Endothelial cell of umbilical vein (primary cell): ENCODE measurements at regions not wholly inside any gene's neighbourhood (a gene's known extent, or its start where the extent isn't known, plus 50 kb on each side); places are given as distances from the start of the nearest gene placed in this dataset.

Experiments
- MYC ChIP-seq: IDR thresholded peaks from one replicate; pipeline ENCODE4 v1.6.1; 2011; ENCODE audit warnings: mild to moderate bottlenecking, low read depth, low read length
- POLR2A ChIP-seq: IDR thresholded peaks from 2 replicates; pipeline ENCODE4 v1.6.1; 2012; ENCODE audit warnings: low read depth, mild to moderate bottlenecking, control low read depth, low read length

GRCh38 chr1:65679773-65680172, 112.9 kb upstream of the PDE4B start:
- TF ChIP-seq MYC (no peak), POLR2A (no peak)
